ENCODE measurements at regions not wholly inside any gene's neighbourhood (a gene's known extent, or its start where the extent isn't known, plus 50 kb on each side); places are given as distances from the start of the nearest gene placed in this dataset.
"Not testable (repeated sequence)": the region's sequence is repeated elsewhere in the genome, so short reads cannot be mapped to it uniquely, and the experiment has no call there.

GRCh38 chr10:34031400-34031799, 696.9 kb upstream of the NRP1 start:
- no peak overlapping the region for H3K4me3 ChIP-seq
- 0 to 100% (median 73%) methylated on average over 1 to 3 of the region's 3 CpGs; no CpG with 5 or more reads in 4 of the 10 experiments for WGBS, 10 experiments
- H3K4me1 ChIP-seq (replicated peaks in 1 of 2) = no peaks in the 10 kb centered on the region
- in situ Hi-C loops (cut with MboI; ENCODE audit: low pct_unique_long_range_greater_than_20kb in 2 of 9, low sequenced_read_pairs in 9 of 9, unreplicated experiment in 9 of 9) = no loop called here
- no peak for ATAC-seq (replicated peaks in 6 of 8)
- H3K27ac ChIP-seq = no peak overlapping the region

DNA sequence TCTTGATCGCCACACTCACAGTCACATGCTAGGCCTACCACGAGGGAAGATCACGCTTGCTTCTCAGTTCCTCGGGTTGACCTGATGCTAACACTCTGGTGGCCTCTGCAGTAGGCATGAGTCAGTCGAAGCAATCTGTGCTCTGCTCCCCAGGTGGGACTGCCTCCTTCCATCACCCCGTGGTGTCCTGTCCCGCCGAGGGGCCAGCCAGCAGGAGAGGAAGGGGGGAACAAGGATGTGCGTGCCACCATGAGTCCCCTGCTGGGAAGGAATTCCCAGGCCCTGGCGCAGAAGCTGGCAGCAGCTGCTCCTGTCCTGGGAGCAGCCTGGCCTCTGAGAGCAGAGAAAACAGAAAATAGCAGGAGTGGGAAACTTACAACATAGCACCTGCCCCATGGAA, 695.0 kb upstream of the NRP1 start:
- no peak for ATAC-seq (replicated peaks in 6 of 8)
- H3K27ac ChIP-seq = no peak overlapping the region
- in situ Hi-C loops (cut with MboI; ENCODE audit: low pct_unique_long_range_greater_than_20kb in 2 of 9, low sequenced_read_pairs in 9 of 9, unreplicated experiment in 9 of 9) = no loop called here
- 77 to 100% (median 85%) methylated on average over 1 to 7 of the region's 10 CpGs; no CpG with 5 or more reads in 4 of the 10 experiments for WGBS, 10 experiments
- H3K4me3 ChIP-seq = no peak overlapping the region
- no peaks in the 10 kb centered on the region for H3K4me1 ChIP-seq (replicated peaks in 1 of 2)

GRCh38 chr10:34028936-34029335, 694.5 kb upstream of the NRP1 start:
- in situ Hi-C loops (cut with MboI; ENCODE audit: low pct_unique_long_range_greater_than_20kb in 2 of 9, low sequenced_read_pairs in 9 of 9, unreplicated experiment in 9 of 9) = no loop called here
- no peaks in the 10 kb centered on the region for H3K4me1 ChIP-seq (replicated peaks in 1 of 2)
- ATAC-seq (replicated peaks in 6 of 8) = no peak
- no peak overlapping the region for H3K27ac ChIP-seq
- WGBS, 10 experiments = 68 to 91% (median 80%) methylated on average over 1 to 3 of the region's 3 CpGs; no CpG with 5 or more reads in 6 of the 10 experiments
- no peak overlapping the region for H3K4me3 ChIP-seq

DNA sequence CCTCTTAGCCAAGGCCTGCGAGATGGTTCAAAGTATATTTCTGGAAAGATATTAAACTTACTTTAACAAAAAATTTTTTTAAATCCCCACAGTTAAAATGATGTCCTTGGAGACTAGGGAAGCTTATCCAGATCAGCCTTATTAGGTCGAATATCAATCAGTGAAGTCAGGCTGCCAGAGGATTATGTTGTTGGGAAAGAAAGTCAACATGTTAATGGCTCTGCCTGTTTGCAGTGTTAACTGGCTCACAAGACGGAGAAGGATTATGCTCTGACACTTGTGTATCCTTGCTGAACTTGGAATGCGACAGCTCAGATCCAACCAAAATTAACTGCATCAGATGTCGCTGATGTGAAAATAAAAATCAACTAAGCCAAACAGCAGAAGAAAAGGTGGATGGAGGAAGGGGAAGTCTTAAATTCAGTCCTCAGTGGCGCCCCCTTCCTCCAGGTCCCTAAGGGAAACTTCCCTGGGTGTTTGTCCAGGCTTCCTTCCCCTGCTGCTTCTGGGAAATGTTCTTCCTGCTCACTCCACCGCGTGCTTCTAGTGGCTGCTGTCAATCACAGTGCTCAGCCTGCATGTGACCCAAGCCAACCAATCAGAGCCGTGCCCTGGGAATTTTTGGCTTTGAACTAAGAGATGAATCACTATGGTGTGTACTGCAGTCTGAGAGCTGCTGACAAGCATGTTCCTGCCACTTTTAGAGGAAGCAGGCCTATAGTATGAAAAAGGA, 690.4 kb upstream of the NRP1 start:
- Histone ChIP-seq H3K4me3 (no peak overlapping the region), H3K4me1 (replicated peaks in 1 of 2) (no peaks in the 10 kb centered on the region), H3K27ac (no peak overlapping the region)
- ATAC-seq (replicated peaks in 6 of 8) = peak in 1 of 8 experiments; percentile 87
- WGBS, 10 experiments = 19 to 100% (median 69%) methylated on average over 1 to 7 of the region's 9 CpGs
- in situ Hi-C loops (cut with MboI; ENCODE audit: low pct_unique_long_range_greater_than_20kb in 2 of 9, low sequenced_read_pairs in 9 of 9, unreplicated experiment in 9 of 9) = no loop called here

DNA sequence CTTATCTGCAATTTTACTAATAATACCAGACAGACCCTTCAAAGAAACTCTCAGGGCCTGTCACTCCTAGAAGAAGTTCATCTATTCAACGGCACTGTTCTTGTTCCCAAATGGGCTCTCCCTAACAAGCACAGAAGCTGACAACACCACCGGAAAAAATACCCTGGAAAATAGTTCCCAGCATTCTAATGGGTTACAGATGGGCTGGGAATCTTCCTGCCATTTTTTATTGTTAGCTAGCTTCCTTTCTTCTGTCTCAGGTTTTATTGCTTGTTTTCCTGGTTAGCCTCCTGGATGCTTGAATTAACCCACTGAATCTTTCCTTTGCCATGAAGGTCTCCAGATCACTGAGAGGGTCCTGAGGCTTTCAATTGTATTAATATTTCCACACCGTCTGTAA, 689.8 kb upstream of the NRP1 start:
- in situ Hi-C loops (cut with MboI; ENCODE audit: low pct_unique_long_range_greater_than_20kb in 2 of 9, low sequenced_read_pairs in 9 of 9, unreplicated experiment in 9 of 9) = no loop called here
- Histone ChIP-seq H3K4me3 (no peak overlapping the region), H3K4me1 (replicated peaks in 1 of 2) (no peaks in the 10 kb centered on the region), H3K27ac (no peak overlapping the region)
- ATAC-seq (replicated peaks in 6 of 8) = no peak
- 3 to 100% (median 75%) methylated on average over 1 to 3 of the region's 3 CpGs; no CpG with 5 or more reads in 1 of the 10 experiments for WGBS, 10 experiments

- no peak for ATAC-seq (replicated peaks in 6 of 8)
- Histone ChIP-seq H3K4me1 (replicated peaks in 1 of 2) (no peaks in the 10 kb centered on the region), H3K27ac (no peak overlapping the region), H3K4me3 (no peak overlapping the region)
- WGBS, 10 experiments = 50 to 100% (median 92%) methylated on average over 2 to 4 of the region's 6 CpGs; no CpG with 5 or more reads in 2 of the 10 experiments
- in situ Hi-C loops (cut with MboI; ENCODE audit: low pct_unique_long_range_greater_than_20kb in 2 of 9, low sequenced_read_pairs in 9 of 9, unreplicated experiment in 9 of 9) = no loop called here
These were observed 687.7 kb upstream of the NRP1 start for GRCh38 chr10:34022195-34022594.

GRCh38 chr10:34018784-34019183, 684.3 kb upstream of the NRP1 start:
- no peak overlapping the region for H3K4me3 ChIP-seq
- in situ Hi-C loops (cut with MboI; ENCODE audit: low pct_unique_long_range_greater_than_20kb in 2 of 9, low sequenced_read_pairs in 9 of 9, unreplicated experiment in 9 of 9) = no loop called here
- no peak overlapping the region for H3K27ac ChIP-seq
- 60 to 100% (median 83%) methylated on average over 1 of the region's 1 CpG; no CpG with 5 or more reads in 5 of the 10 experiments for WGBS, 10 experiments
- peaks cover 0 to 12% of the 10 kb centered on the region in 2 donors for H3K4me1 ChIP-seq (replicated peaks in 1 of 2)
- no peak for ATAC-seq (replicated peaks in 6 of 8)

DNA sequence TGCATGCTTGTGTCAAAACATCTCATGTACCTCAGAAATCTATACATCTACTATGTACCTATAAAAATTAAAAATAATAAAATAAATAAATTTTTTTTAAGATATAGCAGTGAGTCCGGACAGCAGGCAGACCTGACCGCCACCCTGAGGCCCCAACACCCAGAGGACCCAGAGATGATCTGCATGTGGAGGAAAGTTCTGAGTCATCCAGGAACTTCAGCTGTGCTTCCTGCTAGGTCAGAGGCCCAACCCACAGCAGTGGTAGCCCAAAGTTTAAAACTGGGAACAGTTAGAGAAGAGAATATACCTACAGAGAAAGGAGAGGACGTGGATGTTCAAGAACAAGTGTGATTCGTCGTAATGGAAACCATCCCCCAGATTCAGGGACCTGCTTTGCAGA, 683.7 kb upstream of the NRP1 start:
- Histone ChIP-seq H3K4me3 (no peak overlapping the region), H3K27ac (no peak overlapping the region), H3K4me1 (replicated peaks in 1 of 2) (peaks cover 0 to 12% of the 10 kb centered on the region in 2 donors)
- ATAC-seq (replicated peaks in 6 of 8) = peak in 2 of 8 experiments; percentile 37 to 60
- in situ Hi-C loops (cut with MboI; ENCODE audit: low pct_unique_long_range_greater_than_20kb in 2 of 9, low sequenced_read_pairs in 9 of 9, unreplicated experiment in 9 of 9) = no loop called here
- WGBS, 10 experiments = 40 to 100% (median 97%) methylated on average over 2 to 4 of the region's 5 CpGs; no CpG with 5 or more reads in 4 of the 10 experiments

DNA sequence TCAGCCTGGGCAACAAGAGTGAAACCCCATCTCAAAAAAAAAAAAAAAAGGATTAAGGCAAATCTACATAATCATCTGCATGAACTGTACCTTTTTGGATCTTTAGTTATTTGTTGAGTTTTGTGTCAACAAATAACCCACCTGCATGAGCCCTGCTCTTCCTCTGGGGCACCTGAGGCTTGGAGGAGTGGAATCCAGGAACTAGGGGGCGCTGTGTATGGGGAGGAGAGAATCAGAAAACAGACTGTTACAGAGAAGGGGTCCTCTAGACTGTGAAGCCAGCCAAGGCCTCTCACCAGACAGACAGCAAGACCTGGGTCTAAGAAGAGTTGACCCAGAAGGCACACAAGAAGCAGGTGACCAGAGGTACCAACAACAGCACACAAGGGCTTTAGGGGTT, 682.8 kb upstream of the NRP1 start:
- in situ Hi-C loops (cut with MboI; ENCODE audit: low pct_unique_long_range_greater_than_20kb in 2 of 9, low sequenced_read_pairs in 9 of 9, unreplicated experiment in 9 of 9) = no loop called here
- Histone ChIP-seq H3K4me3 (no peak overlapping the region), H3K4me1 (replicated peaks in 1 of 2) (peaks cover 0 to 12% of the 10 kb centered on the region in 2 donors), H3K27ac (no peak overlapping the region)
- 80 to 83% methylated on average over 1 of the region's 1 CpG; no CpG with 5 or more reads in 8 of the 10 experiments for WGBS, 10 experiments
- ATAC-seq (replicated peaks in 6 of 8) = no peak

- WGBS, 10 experiments = 0 to 83% (median 30%) methylated on average over 1 to 2 of the region's 2 CpGs; no CpG with 5 or more reads in 1 of the 10 experiments
- peak in 3 of 8 experiments; percentile 85 to 96 (median 89) for ATAC-seq (replicated peaks in 6 of 8)
- in situ Hi-C loops (cut with MboI; ENCODE audit: low pct_unique_long_range_greater_than_20kb in 2 of 9, low sequenced_read_pairs in 9 of 9, unreplicated experiment in 9 of 9) = no loop called here
- H3K4me1 ChIP-seq (replicated peaks in 1 of 2) = peaks cover 0 to 12% of the 10 kb centered on the region in 2 donors
- H3K4me3 ChIP-seq = no peak overlapping the region
- H3K27ac ChIP-seq = no peak overlapping the region
These were observed 682.1 kb upstream of the NRP1 start for GRCh38 chr10:34016576-34016975.

- Histone ChIP-seq H3K4me3 (no peak overlapping the region), H3K27ac (no peak overlapping the region), H3K4me1 (replicated peaks in 1 of 2) (peaks cover 0 to 12% of the 10 kb centered on the region in 2 donors)
- 100% methylated on average over 1 to 2 of the region's 2 CpGs; no CpG with 5 or more reads in 5 of the 10 experiments for WGBS, 10 experiments
- no peak for ATAC-seq (replicated peaks in 6 of 8)
- in situ Hi-C loops (cut with MboI; ENCODE audit: low pct_unique_long_range_greater_than_20kb in 2 of 9, low sequenced_read_pairs in 9 of 9, unreplicated experiment in 9 of 9) = no loop called here
These were observed 681.2 kb upstream of the NRP1 start for GRCh38 chr10:34015700-34016099.

DNA sequence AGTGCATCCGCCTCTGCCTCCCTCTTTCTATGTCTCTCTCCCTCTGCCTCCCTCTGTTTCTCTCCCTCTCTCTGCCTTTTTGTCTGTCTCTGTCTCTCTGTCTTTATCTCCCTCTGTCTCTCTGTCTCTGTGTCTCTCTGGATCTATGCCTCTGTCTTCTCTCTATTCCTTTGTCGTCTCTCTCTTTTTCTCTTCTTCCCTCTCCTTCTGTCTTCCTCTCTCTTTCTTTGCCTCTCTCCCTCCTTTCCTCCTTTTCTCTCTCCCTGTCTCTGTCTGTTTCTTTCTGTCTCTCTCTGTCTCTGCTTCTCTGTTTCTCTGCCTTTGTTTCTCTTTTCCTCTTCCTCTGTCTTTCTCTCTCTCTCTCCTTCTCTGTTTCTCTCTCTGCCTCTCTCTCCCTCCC, 678.8 kb upstream of the NRP1 start:
- in situ Hi-C loops (cut with MboI; ENCODE audit: low pct_unique_long_range_greater_than_20kb in 2 of 9, low sequenced_read_pairs in 9 of 9, unreplicated experiment in 9 of 9) = no loop called here
- no peak for ATAC-seq (replicated peaks in 6 of 8)
- WGBS, 10 experiments = 60 to 100% (median 90%) methylated on average over 1 to 2 of the region's 2 CpGs; no CpG with 5 or more reads in 1 of the 10 experiments
- Histone ChIP-seq H3K27ac (no peak overlapping the region), H3K4me3 (no peak overlapping the region), H3K4me1 (replicated peaks in 1 of 2) (peaks cover 0 to 12% of the 10 kb centered on the region in 2 donors)

DNA sequence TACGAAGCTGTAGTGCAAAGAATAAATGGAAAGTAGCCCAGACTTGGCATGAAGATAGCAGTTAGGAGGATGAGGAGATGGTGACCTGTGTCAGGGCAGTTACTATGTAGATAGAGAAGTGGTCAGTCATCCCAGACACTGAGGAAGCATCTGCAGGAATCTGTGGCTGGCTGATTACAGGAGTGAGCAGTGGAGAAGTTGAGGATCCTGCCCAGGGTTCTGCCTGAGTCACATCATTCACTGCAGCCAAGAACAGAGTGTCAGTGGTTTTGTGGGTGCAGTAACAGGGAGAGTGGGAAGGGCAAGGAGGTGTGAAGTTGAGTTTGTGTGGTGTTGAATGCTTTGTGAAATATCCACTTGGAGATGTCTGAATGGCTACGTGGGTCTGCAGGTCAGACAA, 676.4 kb upstream of the NRP1 start:
- H3K4me3 ChIP-seq = no peak overlapping the region
- in situ Hi-C loops (cut with MboI; ENCODE audit: low pct_unique_long_range_greater_than_20kb in 2 of 9, low sequenced_read_pairs in 9 of 9, unreplicated experiment in 9 of 9) = no loop called here
- no peak for ATAC-seq (replicated peaks in 6 of 8)
- peaks cover 0 to 2% of the 10 kb centered on the region in 2 donors for H3K4me1 ChIP-seq (replicated peaks in 1 of 2)
- no peak overlapping the region for H3K27ac ChIP-seq
- 0 to 100% (median 86%) methylated on average over 1 to 2 of the region's 2 CpGs for WGBS, 10 experiments

- in situ Hi-C loops (cut with MboI; ENCODE audit: low pct_unique_long_range_greater_than_20kb in 2 of 9, low sequenced_read_pairs in 9 of 9, unreplicated experiment in 9 of 9); H3K4me1 ChIP-seq (replicated peaks in 1 of 2); ATAC-seq (replicated peaks in 6 of 8); H3K4me3 ChIP-seq; H3K27ac ChIP-seq: not testable (repeated sequence)
- WGBS, 10 experiments = 9 to 100% (median 63%) methylated on average over 1 of the region's 1 CpG; no CpG with 5 or more reads in 1 of the 10 experiments
These were observed 675.8 kb upstream of the NRP1 start for GRCh38 chr10:34010228-34010627.
